ENCODE measurements at regions not wholly inside any gene's neighbourhood (a gene's known extent, or its start where the extent isn't known, plus 50 kb on each side); places are given as distances from the start of the nearest gene placed in this dataset.

DNA sequence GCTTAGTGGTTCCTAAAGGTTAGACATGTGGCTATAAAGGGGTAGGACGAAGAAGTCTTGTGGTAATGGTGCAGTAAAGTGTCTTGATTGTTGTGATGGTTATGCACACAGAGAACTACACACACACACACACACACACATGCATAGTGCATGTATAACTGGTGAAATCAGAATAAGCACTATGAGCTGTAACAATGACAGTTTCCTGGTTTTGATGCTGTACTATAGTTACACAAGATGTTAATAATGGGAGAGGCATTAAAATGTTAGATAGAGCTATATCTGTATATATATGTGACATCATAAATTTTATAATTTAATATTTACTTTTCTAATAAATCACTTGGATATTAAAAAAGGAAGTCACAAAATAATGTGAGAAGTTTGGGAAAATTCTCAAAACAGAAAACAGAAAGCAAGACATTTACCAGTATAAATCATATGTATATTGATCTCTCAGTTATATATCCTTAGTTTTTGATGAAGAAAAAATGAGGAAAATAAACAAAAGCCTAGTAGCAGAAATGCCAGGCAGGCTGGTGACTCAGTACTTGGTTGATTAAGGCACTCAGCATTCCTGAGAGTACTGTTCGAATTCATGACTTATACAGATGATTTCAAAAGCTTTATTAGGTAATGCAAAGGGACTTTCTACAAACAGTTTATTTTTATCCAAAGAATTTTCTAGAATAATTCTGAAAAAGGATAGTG, 350.5 kb upstream of the DAB2 start:
- Histone ChIP-seq H3K27ac (ENCODE audit: insufficient read depth in 1 of 2, low read depth in 1 of 2, low read length in 2 of 2, poor library complexity in 1 of 2, severe bottlenecking in 2 of 2) (no peak overlapping the region), H3K36me3 (ENCODE audit: control insufficient read depth in 4 of 4, insufficient read depth in 4 of 4, low read length in 3 of 4) (no peaks in the 10 kb centered on the region), H3K9me3 (ENCODE audit: control extremely low read depth in 1 of 5, control insufficient read depth in 4 of 5, insufficient read depth in 2 of 5, low read depth in 1 of 5, low read length in 4 of 5) (no peaks in the 10 kb centered on the region), H3K4me1 (ENCODE audit: control extremely low read depth in 1 of 4, control insufficient read depth in 4 of 4, insufficient read depth in 4 of 4, low read length in 3 of 4) (no peaks in the 10 kb centered on the region), H3K4me3 (ENCODE audit: control insufficient read depth in 1 of 7, extremely low read depth in 1 of 7, insufficient read depth in 4 of 7, low read depth in 2 of 7, low read length in 6 of 7) (no peak overlapping the region), H3K27me3 (replicated peaks in 2 of 5; ENCODE audit: control insufficient read depth in 4 of 5, insufficient read depth in 5 of 5, low read length in 4 of 5) (no peaks in the 10 kb centered on the region)
- POLR2A ChIA-PET, result no interaction called here
- CTCF ChIA-PET, result no interaction called here
- 100% methylated on average over 1 of the region's 2 CpGs for WGBS (ENCODE audit: insufficient coverage)
- no peak for DNase-seq

- H3K4me3 ChIP-seq (ENCODE audit: control insufficient read depth in 1 of 7, extremely low read depth in 1 of 7, insufficient read depth in 4 of 7, low read depth in 2 of 7, low read length in 6 of 7), result no peak overlapping the region
- DNase-seq, result no peak
- H3K4me1 ChIP-seq (ENCODE audit: control extremely low read depth in 1 of 4, control insufficient read depth in 4 of 4, insufficient read depth in 4 of 4, low read length in 3 of 4), result no peaks in the 10 kb centered on the region
- no peaks in the 10 kb centered on the region for H3K36me3 ChIP-seq (ENCODE audit: control insufficient read depth in 4 of 4, insufficient read depth in 4 of 4, low read length in 3 of 4)
- no peak overlapping the region for H3K27ac ChIP-seq (ENCODE audit: insufficient read depth in 1 of 2, low read depth in 1 of 2, low read length in 2 of 2, poor library complexity in 1 of 2, severe bottlenecking in 2 of 2)
- POLR2A ChIA-PET, result no interaction called here
- H3K9me3 ChIP-seq (ENCODE audit: control extremely low read depth in 1 of 5, control insufficient read depth in 4 of 5, insufficient read depth in 2 of 5, low read depth in 1 of 5, low read length in 4 of 5), result no peaks in the 10 kb centered on the region
- H3K27me3 ChIP-seq (replicated peaks in 2 of 5; ENCODE audit: control insufficient read depth in 4 of 5, insufficient read depth in 5 of 5, low read length in 4 of 5), result no peaks in the 10 kb centered on the region
- CTCF ChIA-PET, result no interaction called here
These were observed 349.8 kb upstream of the DAB2 start for GRCh38 chr5:39774605-39775004.

DNA sequence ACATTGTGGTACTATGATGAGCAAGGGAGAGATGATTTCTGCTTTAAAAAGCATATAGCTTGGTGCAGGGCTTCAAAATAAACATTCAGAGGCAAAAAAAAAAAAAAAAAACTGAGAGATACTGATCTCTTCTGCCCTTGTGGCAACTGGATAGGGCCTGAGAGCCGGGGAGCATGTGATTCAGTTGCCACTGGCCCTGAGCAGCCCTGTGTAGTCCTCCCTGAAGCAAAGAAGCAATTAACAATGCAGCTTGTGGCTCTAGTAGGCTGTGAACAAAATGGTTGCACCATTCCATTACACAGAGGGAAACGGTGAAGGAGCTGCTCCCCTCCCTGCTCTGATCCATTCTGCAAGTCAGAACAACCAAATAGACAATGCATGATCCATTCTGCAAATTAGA, 347.5 kb upstream of the DAB2 start:
- CTCF ChIA-PET, result no interaction called here
- H3K27ac ChIP-seq (ENCODE audit: insufficient read depth in 1 of 2, low read depth in 1 of 2, low read length in 2 of 2, poor library complexity in 1 of 2, severe bottlenecking in 2 of 2), result no peak overlapping the region
- POLR2A ChIA-PET, result no interaction called here
- no peaks in the 10 kb centered on the region for H3K27me3 ChIP-seq (replicated peaks in 2 of 5; ENCODE audit: control insufficient read depth in 4 of 5, insufficient read depth in 5 of 5, low read length in 4 of 5)
- H3K4me1 ChIP-seq (ENCODE audit: control extremely low read depth in 1 of 4, control insufficient read depth in 4 of 4, insufficient read depth in 4 of 4, low read length in 3 of 4), result no peaks in the 10 kb centered on the region
- H3K4me3 ChIP-seq (ENCODE audit: control insufficient read depth in 1 of 7, extremely low read depth in 1 of 7, insufficient read depth in 4 of 7, low read depth in 2 of 7, low read length in 6 of 7), result no peak overlapping the region
- no peaks in the 10 kb centered on the region for H3K9me3 ChIP-seq (ENCODE audit: control extremely low read depth in 1 of 5, control insufficient read depth in 4 of 5, insufficient read depth in 2 of 5, low read depth in 1 of 5, low read length in 4 of 5)
- no peaks in the 10 kb centered on the region for H3K36me3 ChIP-seq (ENCODE audit: control insufficient read depth in 4 of 4, insufficient read depth in 4 of 4, low read length in 3 of 4)
- DNase-seq, result no peak
- 79% methylated on average over 2 of the region's 2 CpGs for WGBS (ENCODE audit: insufficient coverage)

GRCh38 chr5:39767916-39768315, 343.1 kb upstream of the DAB2 start:
- Histone ChIP-seq H3K27me3 (replicated peaks in 2 of 5; ENCODE audit: control insufficient read depth in 4 of 5, insufficient read depth in 5 of 5, low read length in 4 of 5) (no peaks in the 10 kb centered on the region), H3K9me3 (ENCODE audit: control extremely low read depth in 1 of 5, control insufficient read depth in 4 of 5, insufficient read depth in 2 of 5, low read depth in 1 of 5, low read length in 4 of 5) (no peaks in the 10 kb centered on the region), H3K36me3 (ENCODE audit: control insufficient read depth in 4 of 4, insufficient read depth in 4 of 4, low read length in 3 of 4) (no peaks in the 10 kb centered on the region), H3K27ac (ENCODE audit: insufficient read depth in 1 of 2, low read depth in 1 of 2, low read length in 2 of 2, poor library complexity in 1 of 2, severe bottlenecking in 2 of 2) (no peak overlapping the region), H3K4me1 (ENCODE audit: control extremely low read depth in 1 of 4, control insufficient read depth in 4 of 4, insufficient read depth in 4 of 4, low read length in 3 of 4) (no peaks in the 10 kb centered on the region), H3K4me3 (ENCODE audit: control insufficient read depth in 1 of 7, extremely low read depth in 1 of 7, insufficient read depth in 4 of 7, low read depth in 2 of 7, low read length in 6 of 7) (no peak overlapping the region)
- CTCF ChIA-PET, result no interaction called here
- no peak for DNase-seq
- no CpG with 5 or more reads among the region's 5 CpGs for WGBS (ENCODE audit: insufficient coverage)
- POLR2A ChIA-PET, result no interaction called here

- ChIA-PET POLR2A (no interaction called here), CTCF (no interaction called here)
- Histone ChIP-seq H3K27me3 (replicated peaks in 2 of 5; ENCODE audit: control insufficient read depth in 4 of 5, insufficient read depth in 5 of 5, low read length in 4 of 5) (no peaks in the 10 kb centered on the region), H3K9me3 (ENCODE audit: control extremely low read depth in 1 of 5, control insufficient read depth in 4 of 5, insufficient read depth in 2 of 5, low read depth in 1 of 5, low read length in 4 of 5) (no peaks in the 10 kb centered on the region), H3K36me3 (ENCODE audit: control insufficient read depth in 4 of 4, insufficient read depth in 4 of 4, low read length in 3 of 4) (no peaks in the 10 kb centered on the region), H3K4me1 (ENCODE audit: control extremely low read depth in 1 of 4, control insufficient read depth in 4 of 4, insufficient read depth in 4 of 4, low read length in 3 of 4) (no peaks in the 10 kb centered on the region), H3K4me3 (ENCODE audit: control insufficient read depth in 1 of 7, extremely low read depth in 1 of 7, insufficient read depth in 4 of 7, low read depth in 2 of 7, low read length in 6 of 7) (no peak overlapping the region), H3K27ac (ENCODE audit: insufficient read depth in 1 of 2, low read depth in 1 of 2, low read length in 2 of 2, poor library complexity in 1 of 2, severe bottlenecking in 2 of 2) (no peak overlapping the region)
- 100% methylated on average over 1 of the region's 2 CpGs for WGBS (ENCODE audit: insufficient coverage)
- no peak for DNase-seq
These were observed 340.6 kb upstream of the DAB2 start for GRCh38 chr5:39765366-39765765.

DNA sequence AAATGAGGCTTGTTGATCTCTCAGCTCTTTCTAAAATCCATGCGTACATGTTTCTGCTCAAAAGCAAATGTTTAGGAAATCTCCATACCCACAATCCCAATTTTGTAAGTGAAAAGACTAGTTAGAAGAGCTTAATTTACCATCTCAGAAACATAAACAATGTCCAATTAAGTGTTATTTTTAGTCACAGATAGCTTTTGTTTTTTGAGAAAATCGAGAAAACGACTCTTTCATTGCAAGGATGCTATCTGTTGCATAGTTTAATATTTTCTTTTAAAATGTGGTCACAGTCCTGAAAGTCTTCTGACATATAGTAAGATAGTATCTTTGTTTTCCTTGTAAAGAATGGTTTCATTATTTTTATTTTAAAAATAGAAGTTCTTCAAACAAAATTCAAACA, 338.0 kb upstream of the DAB2 start:
- ChIA-PET CTCF (no interaction called here), POLR2A (no interaction called here)
- no peak for DNase-seq
- Histone ChIP-seq H3K27me3 (replicated peaks in 2 of 5; ENCODE audit: control insufficient read depth in 4 of 5, insufficient read depth in 5 of 5, low read length in 4 of 5) (no peaks in the 10 kb centered on the region), H3K9me3 (ENCODE audit: control extremely low read depth in 1 of 5, control insufficient read depth in 4 of 5, insufficient read depth in 2 of 5, low read depth in 1 of 5, low read length in 4 of 5) (no peaks in the 10 kb centered on the region), H3K4me3 (ENCODE audit: control insufficient read depth in 1 of 7, extremely low read depth in 1 of 7, insufficient read depth in 4 of 7, low read depth in 2 of 7, low read length in 6 of 7) (no peak overlapping the region), H3K4me1 (ENCODE audit: control extremely low read depth in 1 of 4, control insufficient read depth in 4 of 4, insufficient read depth in 4 of 4, low read length in 3 of 4) (no peaks in the 10 kb centered on the region), H3K27ac (ENCODE audit: insufficient read depth in 1 of 2, low read depth in 1 of 2, low read length in 2 of 2, poor library complexity in 1 of 2, severe bottlenecking in 2 of 2) (no peak overlapping the region), H3K36me3 (ENCODE audit: control insufficient read depth in 4 of 4, insufficient read depth in 4 of 4, low read length in 3 of 4) (no peaks in the 10 kb centered on the region)
- WGBS (ENCODE audit: insufficient coverage), result no CpG with 5 or more reads among the region's 3 CpGs

GRCh38 chr5:39761199-39761950, 336.6 kb upstream of the DAB2 start:
- POLR2A ChIA-PET, result no interaction called here
- Histone ChIP-seq H3K27me3 (replicated peaks in 2 of 5; ENCODE audit: control insufficient read depth in 4 of 5, insufficient read depth in 5 of 5, low read length in 4 of 5) (no peaks in the 10 kb centered on the region), H3K4me1 (ENCODE audit: control extremely low read depth in 1 of 4, control insufficient read depth in 4 of 4, insufficient read depth in 4 of 4, low read length in 3 of 4) (no peaks in the 10 kb centered on the region), H3K4me3 (ENCODE audit: control insufficient read depth in 1 of 7, extremely low read depth in 1 of 7, insufficient read depth in 4 of 7, low read depth in 2 of 7, low read length in 6 of 7) (no peak overlapping the region), H3K36me3 (ENCODE audit: control insufficient read depth in 4 of 4, insufficient read depth in 4 of 4, low read length in 3 of 4) (no peaks in the 10 kb centered on the region), H3K27ac (ENCODE audit: insufficient read depth in 1 of 2, low read depth in 1 of 2, low read length in 2 of 2, poor library complexity in 1 of 2, severe bottlenecking in 2 of 2) (no peak overlapping the region), H3K9me3 (ENCODE audit: control extremely low read depth in 1 of 5, control insufficient read depth in 4 of 5, insufficient read depth in 2 of 5, low read depth in 1 of 5, low read length in 4 of 5) (no peaks in the 10 kb centered on the region)
- CTCF ChIA-PET, result no interaction called here
- WGBS (ENCODE audit: insufficient coverage), result 100% methylated on average over 3 of the region's 10 CpGs
- DNase-seq, result no peak

All from common myeloid progenitor, CD34-positive (primary cell).